ENCODE measurements at regions not wholly inside any gene's neighbourhood (a gene's known extent, or its start where the extent isn't known, plus 50 kb on each side); places are given as distances from the start of the nearest gene placed in this dataset.

DNA sequence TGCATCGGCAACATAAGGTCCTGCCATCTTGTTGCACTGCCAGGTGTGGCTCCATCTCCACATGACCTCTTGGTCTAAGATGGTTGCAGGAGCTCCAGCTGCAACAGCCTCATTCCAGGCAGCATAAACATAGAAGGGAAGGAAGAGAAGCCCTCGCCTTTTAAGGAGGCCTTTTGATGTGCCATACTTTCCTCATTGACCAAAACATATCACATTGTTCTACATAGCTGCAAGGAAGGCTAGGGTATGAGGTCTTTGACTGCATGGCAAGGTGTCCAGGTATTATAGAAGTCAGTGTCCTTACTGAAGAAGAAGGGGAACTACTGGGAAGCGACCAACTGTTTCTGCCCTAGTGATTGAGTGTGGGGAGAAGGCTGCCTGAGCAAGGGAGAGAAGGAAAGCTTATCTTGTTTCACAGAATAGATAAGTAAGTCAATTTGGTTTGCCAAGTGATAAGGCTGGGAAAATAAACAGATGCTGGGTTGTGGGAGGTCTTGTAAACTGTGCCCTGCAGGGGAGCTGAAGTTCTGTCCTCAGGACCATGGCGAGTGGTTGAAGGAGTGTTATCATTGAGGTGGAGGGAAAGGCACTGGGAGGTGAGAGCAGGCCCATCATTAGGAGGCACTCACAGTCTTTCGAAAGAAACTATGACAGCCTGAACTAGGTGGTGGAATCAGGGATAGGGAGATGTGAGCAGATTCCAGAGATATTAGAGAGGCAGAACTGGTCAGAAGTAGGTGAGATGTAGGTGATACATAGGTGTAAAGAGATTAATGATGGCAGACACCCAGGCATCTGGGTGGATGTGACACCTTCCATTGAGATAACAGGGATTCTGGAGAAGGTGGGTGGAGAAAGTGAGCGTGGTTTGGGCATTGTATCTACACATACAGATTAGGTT, 93.8 kb upstream of the IGF1R start:
- Histone ChIP-seq H3K4me3 (no peak overlapping the region), H3K9me3 (no peaks in the 10 kb centered on the region), H3K27me3 (peaks cover 2% of the 10 kb centered on the region), H3K27ac (no peak overlapping the region), H3K36me3 (no peaks in the 10 kb centered on the region), H3K4me1 (no peaks in the 10 kb centered on the region)
- TF ChIP-seq POLR2A (IDR thresholded peaks at IDR 0.05) = no peak
- no peak for TF ChIP-seq EP300 (IDR thresholded peaks at IDR 0.05)
- TF ChIP-seq POLR2AphosphoS5 (IDR thresholded peaks at IDR 0.05) = no peak
- TF ChIP-seq, protein P1, sequence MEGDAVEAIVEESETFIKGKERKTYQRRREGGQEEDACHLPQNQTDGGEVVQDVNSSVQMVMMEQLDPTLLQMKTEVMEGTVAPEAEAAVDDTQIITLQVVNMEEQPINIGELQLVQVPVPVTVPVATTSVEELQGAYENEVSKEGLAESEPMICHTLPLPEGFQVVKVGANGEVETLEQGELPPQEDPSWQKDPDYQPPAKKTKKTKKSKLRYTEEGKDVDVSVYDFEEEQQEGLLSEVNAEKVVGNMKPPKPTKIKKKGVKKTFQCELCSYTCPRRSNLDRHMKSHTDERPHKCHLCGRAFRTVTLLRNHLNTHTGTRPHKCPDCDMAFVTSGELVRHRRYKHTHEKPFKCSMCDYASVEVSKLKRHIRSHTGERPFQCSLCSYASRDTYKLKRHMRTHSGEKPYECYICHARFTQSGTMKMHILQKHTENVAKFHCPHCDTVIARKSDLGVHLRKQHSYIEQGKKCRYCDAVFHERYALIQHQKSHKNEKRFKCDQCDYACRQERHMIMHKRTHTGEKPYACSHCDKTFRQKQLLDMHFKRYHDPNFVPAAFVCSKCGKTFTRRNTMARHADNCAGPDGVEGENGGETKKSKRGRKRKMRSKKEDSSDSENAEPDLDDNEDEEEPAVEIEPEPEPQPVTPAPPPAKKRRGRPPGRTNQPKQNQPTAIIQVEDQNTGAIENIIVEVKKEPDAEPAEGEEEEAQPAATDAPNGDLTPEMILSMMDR (IDR thresholded peaks at IDR 0.05) = no peak
- 85% methylated on average over 6 of the region's 6 CpGs for whole genome bisulfite sequencing
- DNase-seq (ENCODE audit: low spot score in 2 of 2) = peak in 1 of 2 donors; percentile 6

DNA sequence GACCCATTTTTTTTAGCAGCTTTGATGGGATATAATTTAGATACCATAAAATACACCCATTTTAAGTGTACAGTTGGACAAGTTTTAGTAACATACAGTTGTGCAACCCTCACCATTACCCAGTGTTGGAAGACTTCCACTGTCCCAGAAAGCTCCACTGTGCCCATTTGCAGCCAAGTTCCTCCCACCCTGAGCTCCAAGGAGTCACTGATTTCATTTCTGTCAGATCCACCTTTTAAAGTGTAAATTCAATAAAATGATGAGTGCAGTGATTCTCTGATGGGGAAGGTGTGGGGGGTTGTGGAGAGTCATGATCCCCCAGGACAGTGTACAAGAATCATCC, 93.2 kb upstream of the IGF1R start:
- no peaks in the 10 kb centered on the region for H3K9me3 ChIP-seq
- H3K27ac ChIP-seq = no peak overlapping the region
- no peak for DNase-seq (ENCODE audit: low spot score in 2 of 2)
- H3K4me1 ChIP-seq = peaks cover 2% of the 10 kb centered on the region
- H3K27me3 ChIP-seq = no peaks in the 10 kb centered on the region
- H3K36me3 ChIP-seq = no peaks in the 10 kb centered on the region
- no peak for TF ChIP-seq POLR2AphosphoS5 (IDR thresholded peaks at IDR 0.05)
- TF ChIP-seq EP300 (IDR thresholded peaks at IDR 0.05) = no peak
- TF ChIP-seq, protein P1 (IDR thresholded peaks at IDR 0.05) = no peak
- TF ChIP-seq POLR2A (IDR thresholded peaks at IDR 0.05) = no peak
- H3K4me3 ChIP-seq = no peak overlapping the region

GRCh38 chr15:98556321-98556720, 92.0 kb upstream of the IGF1R start:
- WGBS = 84% methylated on average over 4 of the region's 4 CpGs
- DNase-seq (ENCODE audit: low spot score in 2 of 2) = no peak
- Histone ChIP-seq H3K27ac (no peak overlapping the region), H3K4me3 (no peak overlapping the region), H3K4me1 (peaks cover 9% of the 10 kb centered on the region), H3K36me3 (no peaks in the 10 kb centered on the region), H3K27me3 (peaks cover 6% of the 10 kb centered on the region), H3K9me3 (no peaks in the 10 kb centered on the region)
- TF ChIP-seq POLR2A (IDR thresholded peaks at IDR 0.05) = no peak
- TF ChIP-seq EP300 (IDR thresholded peaks at IDR 0.05) = no peak
- TF ChIP-seq, protein P1 (IDR thresholded peaks at IDR 0.05) = no peak
- TF ChIP-seq POLR2AphosphoS5 (IDR thresholded peaks at IDR 0.05) = no peak

DNA sequence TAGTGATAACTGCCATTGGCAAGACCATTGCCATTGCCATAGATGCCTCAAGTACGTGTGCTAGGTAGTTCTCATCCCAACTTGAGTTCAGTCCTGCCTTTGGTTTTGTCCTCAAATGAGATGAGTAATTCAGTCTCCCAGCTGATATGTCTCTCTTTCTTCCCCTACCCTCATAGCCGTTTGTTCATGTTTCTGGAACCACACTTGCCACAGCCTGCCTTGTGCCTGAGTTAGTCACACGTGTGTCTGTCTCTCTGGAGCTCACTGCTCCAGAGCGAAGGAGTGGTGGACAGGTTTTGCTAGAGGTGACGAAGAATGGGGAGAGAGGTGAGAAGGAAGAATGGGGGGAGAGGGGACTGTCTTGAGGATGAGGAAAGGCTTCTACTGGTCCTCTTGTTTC, 88.0 kb upstream of the IGF1R start:
- peaks cover 16% of the 10 kb centered on the region for H3K4me1 ChIP-seq
- no peak for DNase-seq (ENCODE audit: low spot score in 2 of 2)
- no peak overlapping the region for H3K4me3 ChIP-seq
- TF ChIP-seq POLR2A (IDR thresholded peaks at IDR 0.05) (no peak), EP300 (IDR thresholded peaks at IDR 0.05) (no peak), POLR2AphosphoS5 (IDR thresholded peaks at IDR 0.05) (no peak)
- TF ChIP-seq, protein P1 (IDR thresholded peaks at IDR 0.05) = no peak
- no peak overlapping the region for H3K27ac ChIP-seq
- H3K9me3 ChIP-seq = no peaks in the 10 kb centered on the region
- 52% methylated on average over 5 of the region's 5 CpGs for WGBS
- no peaks in the 10 kb centered on the region for H3K36me3 ChIP-seq
- H3K27me3 ChIP-seq = peaks cover 6% of the 10 kb centered on the region

- no peak for TF ChIP-seq POLR2AphosphoS5 (IDR thresholded peaks at IDR 0.05)
- TF ChIP-seq POLR2A (IDR thresholded peaks at IDR 0.05) = no peak
- H3K36me3 ChIP-seq = no peaks in the 10 kb centered on the region
- peaks cover 13% of the 10 kb centered on the region for H3K27me3 ChIP-seq
- H3K4me1 ChIP-seq = peaks cover 16% of the 10 kb centered on the region
- peak in 1 of 2 donors; percentile 27 for DNase-seq (ENCODE audit: low spot score in 2 of 2)
- WGBS = 81% methylated on average over 9 of the region's 9 CpGs
- H3K9me3 ChIP-seq = no peaks in the 10 kb centered on the region
- H3K4me3 ChIP-seq = no peak overlapping the region
- no peak overlapping the region for H3K27ac ChIP-seq
These were observed 87.0 kb upstream of the IGF1R start for GRCh38 chr15:98561169-98561941.

Measured in suprapubic skin (tissue), 4 donors.